Panc1 (cell line): ENCODE measurements at regions not wholly inside any gene's neighbourhood (a gene's known extent, or its start where the extent isn't known, plus 50 kb on each side); places are given as distances from the start of the nearest gene placed in this dataset.

Experiments used
- POLR2AphosphoS5 ChIP-seq: IDR thresholded peaks from 2 replicates; pipeline ENCODE4 v1.6.1; 2012; ENCODE audit warnings: mild to moderate bottlenecking, low read depth, low read length, moderate library complexity
- REST ChIP-seq, 2 experiments: IDR thresholded peaks; 2 replicates each; pipeline ENCODE4 v1.6.1; 2011 to 2012; ENCODE audit warnings: low read depth in 2 of 2, control low read depth in 1 of 2, low read length in 1 of 2, mild to moderate bottlenecking in 1 of 2, moderate library complexity in 1 of 2; ENCODE audit not compliant: insufficient read depth in 1 of 2
- SIN3A ChIP-seq: IDR thresholded peaks from 2 replicates; pipeline ENCODE4 v1.6.1; 2012; ENCODE audit warnings: low read depth, mild to moderate bottlenecking, low read length, moderate library complexity, borderline replicate concordance; ENCODE audit not compliant: insufficient read depth
- TCF7L2 ChIP-seq: IDR thresholded peaks from 2 replicates; pipeline ENCODE4 v1.6.1; 2011; ENCODE audit warnings: mild to moderate bottlenecking, low read depth, low read length, inconsistent platforms
- TF ChIP-seq, protein P1 (sequence below): fragments of 450-650 bp; IDR thresholded peaks from 2 replicates; pipeline ENCODE4 v1.5.1; 2017; ENCODE audit warnings: mild to moderate bottlenecking

GRCh38 chr7:113367041-113367586 is 248.8 kb upstream of the SMIM30 start:
- TF ChIP-seq, protein P1, sequence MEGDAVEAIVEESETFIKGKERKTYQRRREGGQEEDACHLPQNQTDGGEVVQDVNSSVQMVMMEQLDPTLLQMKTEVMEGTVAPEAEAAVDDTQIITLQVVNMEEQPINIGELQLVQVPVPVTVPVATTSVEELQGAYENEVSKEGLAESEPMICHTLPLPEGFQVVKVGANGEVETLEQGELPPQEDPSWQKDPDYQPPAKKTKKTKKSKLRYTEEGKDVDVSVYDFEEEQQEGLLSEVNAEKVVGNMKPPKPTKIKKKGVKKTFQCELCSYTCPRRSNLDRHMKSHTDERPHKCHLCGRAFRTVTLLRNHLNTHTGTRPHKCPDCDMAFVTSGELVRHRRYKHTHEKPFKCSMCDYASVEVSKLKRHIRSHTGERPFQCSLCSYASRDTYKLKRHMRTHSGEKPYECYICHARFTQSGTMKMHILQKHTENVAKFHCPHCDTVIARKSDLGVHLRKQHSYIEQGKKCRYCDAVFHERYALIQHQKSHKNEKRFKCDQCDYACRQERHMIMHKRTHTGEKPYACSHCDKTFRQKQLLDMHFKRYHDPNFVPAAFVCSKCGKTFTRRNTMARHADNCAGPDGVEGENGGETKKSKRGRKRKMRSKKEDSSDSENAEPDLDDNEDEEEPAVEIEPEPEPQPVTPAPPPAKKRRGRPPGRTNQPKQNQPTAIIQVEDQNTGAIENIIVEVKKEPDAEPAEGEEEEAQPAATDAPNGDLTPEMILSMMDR = no peak
- TF ChIP-seq SIN3A = no peak
- no peak for TF ChIP-seq POLR2AphosphoS5
- TF ChIP-seq TCF7L2 = no peak
- TF ChIP-seq REST (IDR thresholded peaks at IDR 0.05; ENCODE audit: insufficient read depth in 1 of 2, low read depth in 2 of 2, low read length in 1 of 2) = no peak
